Natural killer cell (primary cell): ENCODE measurements at regions not wholly inside any gene's neighbourhood (a gene's known extent, or its start where the extent isn't known, plus 50 kb on each side); places are given as distances from the start of the nearest gene placed in this dataset.

ENCODE experiments used
- ATAC-seq, 3 donors: fragments of 150-1000 bp in 2 of 3; fragments of 200-7000 bp in 1 of 3; cut with Tn5 transposase; 1 replicate in 1 of 3; 2 replicates in 2 of 3; pipeline ENCODE4 v1.10.0; 2021; ENCODE audit warnings: mild to moderate bottlenecking in 2 of 3, moderate library complexity in 2 of 3
- DNase-seq, 2 donors: peaks; one replicate each; pipeline versions ENCODE4 v3.0.0 to v3.0.0-alpha.2; 2013 to 2021; ENCODE audit warnings: mixed read lengths in 1 of 2
- H3K27ac ChIP-seq: one replicate; pipeline ENCODE4 v1.5.1; 2013; ENCODE audit warnings: mild to moderate bottlenecking, low read length
- H3K27me3 ChIP-seq: one replicate; pipeline ENCODE4 v1.6.1; 2013; ENCODE audit warnings: low read length; ENCODE audit not compliant: control insufficient read depth, insufficient read depth
- H3K36me3 ChIP-seq: one replicate; pipeline ENCODE4 v1.6.1; 2013; ENCODE audit warnings: low read length; ENCODE audit not compliant: control insufficient read depth, insufficient read depth
- H3K4me1 ChIP-seq: one replicate; pipeline ENCODE4 v1.6.1; 2013; ENCODE audit warnings: low read length; ENCODE audit not compliant: control insufficient read depth, insufficient read depth
- H3K4me3 ChIP-seq: one replicate; pipeline ENCODE4 v1.5.1; 2013; ENCODE audit warnings: low read length
- H3K9me3 ChIP-seq: one replicate; pipeline ENCODE4 v1.6.1; 2013; ENCODE audit warnings: low read length; ENCODE audit not compliant: control insufficient read depth, insufficient read depth
- H3K27ac Mint-ChIP-seq, 2 donors: one replicate each; pipeline ENCODE4 v1.8.0; 2022; ENCODE audit warnings: mild to moderate bottlenecking in 2 of 2, mixed read lengths in 2 of 2, moderate library complexity in 1 of 2
- H3K27me3 Mint-ChIP-seq, 2 donors: one replicate each; pipeline ENCODE4 v1.8.0; 2022; ENCODE audit warnings: low read depth in 2 of 2, mixed read lengths in 2 of 2
- H3K36me3 Mint-ChIP-seq: one replicate; pipeline ENCODE4 v1.8.0; 2022; ENCODE audit warnings: mixed read lengths
- H3K4me1 Mint-ChIP-seq, 2 donors: one replicate each; pipeline ENCODE4 v1.8.0; 2022; ENCODE audit warnings: mixed read lengths in 2 of 2
- H3K4me3 Mint-ChIP-seq: one replicate; pipeline ENCODE4 v1.8.0; 2022; ENCODE audit warnings: mild to moderate bottlenecking, moderate library complexity, mixed read lengths
- H3K9me3 Mint-ChIP-seq, 2 donors: one replicate each; pipeline ENCODE4 v1.8.0; 2022; ENCODE audit warnings: mixed read lengths in 2 of 2
- CTCF ChIP-seq: fragments of 200-600 bp; IDR thresholded peaks from one replicate; pipeline ENCODE4 v1.8.0; 2022; ENCODE audit warnings: antibody characterized with exemption
- WGBS: methylation state at CpG from one replicate; pipeline ENCODE4 v1.1.7; 2013; ENCODE audit warnings: missing lambda C conversion rate; ENCODE audit not compliant: insufficient coverage; 5-methylcytosine and 5-hydroxymethylcytosine counted together
- intact Hi-C: fragments of 100-400 bp; cut with micrococcal nuclease; formaldehyde crosslinking; loops from one replicate; pipeline ENCODE4 v1.14.2; 2022

GRCh38 chr2:64273524-64274398, 129.5 kb upstream of the PELI1 start:
- Histone ChIP-seq H3K4me3 (no peak overlapping the region), H3K27me3 (no peaks in the 10 kb centered on the region), H3K36me3 (no peaks in the 10 kb centered on the region), H3K4me1 (no peaks in the 10 kb centered on the region), H3K27ac (no peak overlapping the region), H3K9me3 (no peaks in the 10 kb centered on the region)
- DNase-seq = no peak
- ATAC-seq = peak in 1 of 3 donors; percentile 66
- H3K36me3 Mint-ChIP-seq = no peaks in the 10 kb centered on the region
- peaks cover 4 to 14% of the 10 kb centered on the region in 2 donors for H3K4me1 Mint-ChIP-seq
- H3K27ac Mint-ChIP-seq = peak overlapping the region in 1 of 2 donors; percentile 1
- no peaks in the 10 kb centered on the region for H3K27me3 Mint-ChIP-seq
- no peak for TF ChIP-seq CTCF
- intact Hi-C loops = no loop called here
- no peak overlapping the region for H3K4me3 Mint-ChIP-seq
- 54% methylated on average over 6 of the region's 6 CpGs for WGBS
- no peaks in the 10 kb centered on the region for H3K9me3 Mint-ChIP-seq

- Histone ChIP-seq H3K4me3 (no peak overlapping the region), H3K9me3 (no peaks in the 10 kb centered on the region), H3K27me3 (no peaks in the 10 kb centered on the region), H3K36me3 (no peaks in the 10 kb centered on the region), H3K27ac (no peak overlapping the region), H3K4me1 (no peaks in the 10 kb centered on the region)
- ATAC-seq (no peak), DNase-seq (no peak)
- TF ChIP-seq CTCF = no peak
- Mint-ChIP-seq H3K9me3 (no peaks in the 10 kb centered on the region), H3K36me3 (no peaks in the 10 kb centered on the region), H3K4me3 (no peak overlapping the region), H3K27me3 (no peaks in the 10 kb centered on the region), H3K27ac (no peak overlapping the region), H3K4me1 (peaks cover 4 to 14% of the 10 kb centered on the region in 2 donors)
- WGBS = 75% methylated on average over 2 of the region's 2 CpGs
- intact Hi-C loops = no loop called here
Observed at GRCh38 chr2:64274399-64275173, 130.4 kb upstream of the PELI1 start.

DNA sequence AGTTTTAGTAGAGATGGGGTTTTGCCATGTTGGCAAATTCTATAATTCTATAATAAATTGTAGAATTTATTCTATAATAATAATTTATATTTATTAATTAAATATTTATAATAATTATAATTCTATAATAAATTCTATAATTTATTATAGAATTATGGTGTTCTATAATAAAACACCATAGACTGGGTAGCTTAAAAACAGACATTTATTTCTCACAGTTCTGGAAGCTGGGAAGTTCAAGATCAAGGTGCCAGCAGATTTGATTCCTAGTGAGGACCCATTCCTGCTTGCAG, 130.9 kb upstream of the PELI1 start:
- Mint-ChIP-seq H3K9me3 (no peaks in the 10 kb centered on the region), H3K4me3 (no peak overlapping the region), H3K4me1 (peaks cover 4 to 14% of the 10 kb centered on the region in 2 donors), H3K27ac (no peak overlapping the region), H3K36me3 (no peaks in the 10 kb centered on the region), H3K27me3 (no peaks in the 10 kb centered on the region)
- no peak for TF ChIP-seq CTCF
- H3K9me3 ChIP-seq = no peaks in the 10 kb centered on the region
- H3K27ac ChIP-seq = no peak overlapping the region
- intact Hi-C loops = no loop called here
- no peaks in the 10 kb centered on the region for H3K36me3 ChIP-seq
- no peaks in the 10 kb centered on the region for H3K4me1 ChIP-seq
- ATAC-seq (no peak), DNase-seq (no peak)
- H3K4me3 ChIP-seq = no peak overlapping the region
- no peaks in the 10 kb centered on the region for H3K27me3 ChIP-seq
